ENCODE measurements at regions not wholly inside any gene's neighbourhood (a gene's known extent, or its start where the extent isn't known, plus 50 kb on each side); places are given as distances from the start of the nearest gene placed in this dataset.

DNA sequence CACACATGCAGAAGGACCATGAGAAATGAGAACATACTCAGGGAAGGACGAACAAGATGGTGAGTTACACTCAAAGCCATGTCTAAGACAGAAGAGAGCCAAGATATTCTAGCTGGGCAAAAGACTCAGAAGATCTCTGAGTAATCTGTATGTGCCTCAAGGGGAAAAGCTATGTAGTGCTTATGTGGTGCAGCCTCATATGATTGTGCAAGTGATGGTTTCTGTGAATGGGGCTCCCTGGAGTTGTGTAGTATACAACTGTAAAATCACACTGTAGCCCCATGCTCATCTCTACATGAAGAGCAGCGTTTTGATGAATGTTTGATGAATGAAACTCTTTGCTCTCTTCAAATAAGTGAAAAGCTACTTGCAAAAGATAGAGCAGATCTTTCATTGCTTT lies 57.5 kb downstream of the OSR1 start:
- no peak for DNase-seq

DNA sequence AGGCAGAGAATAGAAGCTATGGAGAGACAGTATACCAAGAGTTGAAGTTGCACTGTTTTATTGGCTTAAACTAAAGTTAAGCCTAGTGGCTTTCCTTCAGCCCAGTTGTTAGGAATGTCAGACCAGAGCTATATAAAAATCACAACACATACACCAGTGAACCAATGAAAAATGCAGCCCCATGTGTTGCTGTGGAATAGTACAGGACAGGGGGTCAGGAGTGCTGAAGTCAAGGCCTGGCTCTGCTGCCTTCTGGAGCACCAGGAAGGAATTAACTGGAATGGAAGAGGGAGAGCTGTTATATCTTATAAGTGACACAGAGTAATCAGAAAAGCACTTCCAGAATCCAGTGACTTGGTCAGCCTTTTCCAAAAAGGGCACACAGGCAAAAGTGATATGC lies 58.9 kb downstream of the OSR1 start:
- DNase-seq: no peak

DNA sequence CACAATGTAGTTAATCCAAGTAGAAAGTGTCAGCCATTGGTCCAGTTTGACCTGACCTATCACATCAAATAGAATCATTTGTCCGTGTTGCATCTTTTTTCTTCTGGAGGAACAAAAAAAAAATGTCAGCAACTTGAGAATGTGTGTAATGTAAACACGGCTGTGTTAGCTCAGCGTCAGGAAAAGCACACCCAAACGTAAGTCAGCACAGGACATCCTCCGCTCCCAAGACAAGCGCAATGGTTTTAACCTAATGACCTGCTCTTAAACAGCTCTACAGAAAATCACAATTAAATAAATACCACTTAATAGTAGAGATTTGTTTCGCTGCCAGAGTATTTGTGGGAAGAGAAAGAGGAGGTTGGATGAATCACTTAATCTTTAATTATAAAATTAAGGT lies 59.4 kb downstream of the OSR1 start:
- no peak for DNase-seq

DNA sequence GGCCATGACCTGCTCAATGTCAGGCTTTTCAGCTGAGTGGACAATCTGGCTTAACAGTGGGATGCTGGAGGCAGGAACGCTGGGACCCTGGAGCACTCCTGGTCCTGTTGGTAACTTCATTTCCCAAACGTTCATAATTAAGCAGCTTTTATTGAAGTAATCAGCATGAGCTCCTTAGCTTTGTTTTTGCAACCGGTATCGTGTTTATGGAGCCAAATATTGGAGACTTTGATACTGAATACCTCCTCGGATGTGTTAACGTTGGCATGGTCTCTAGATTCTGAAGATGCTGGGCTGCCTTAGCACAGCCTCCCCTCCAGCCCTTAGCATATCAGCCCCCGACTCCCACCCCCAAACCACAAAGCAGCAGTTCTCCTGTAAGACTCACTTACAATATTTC lies 60.7 kb downstream of the OSR1 start:
- DNase-seq: no peak

DNA sequence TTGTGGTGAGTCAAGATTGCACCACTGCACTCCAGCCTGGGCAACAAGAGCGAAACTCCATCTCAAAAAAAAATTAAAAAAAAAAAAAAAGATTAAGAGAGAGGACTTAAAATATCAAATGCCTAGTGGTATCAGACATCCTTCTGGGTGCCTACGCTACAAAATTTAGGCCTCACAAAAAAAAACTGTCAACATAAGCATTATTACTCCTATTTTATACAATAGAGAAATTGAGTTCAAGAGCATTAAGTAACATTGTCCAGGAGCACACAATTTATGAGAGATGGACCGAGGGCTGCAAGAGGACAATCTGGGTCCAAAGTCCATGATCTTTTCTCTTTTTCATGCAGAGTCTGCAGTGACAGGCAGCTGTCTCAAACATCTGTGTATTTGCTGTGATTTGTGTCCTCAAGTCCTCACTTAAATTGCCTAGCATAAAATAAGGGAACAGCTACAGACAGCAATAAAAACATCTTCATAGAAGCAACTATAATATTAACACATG lies 62.4 kb downstream of the OSR1 start:
- no peak for DNase-seq

- no peak for DNase-seq
These were observed 66.4 kb downstream of the OSR1 start for GRCh38 chr2:19292007-19292406.

DNA sequence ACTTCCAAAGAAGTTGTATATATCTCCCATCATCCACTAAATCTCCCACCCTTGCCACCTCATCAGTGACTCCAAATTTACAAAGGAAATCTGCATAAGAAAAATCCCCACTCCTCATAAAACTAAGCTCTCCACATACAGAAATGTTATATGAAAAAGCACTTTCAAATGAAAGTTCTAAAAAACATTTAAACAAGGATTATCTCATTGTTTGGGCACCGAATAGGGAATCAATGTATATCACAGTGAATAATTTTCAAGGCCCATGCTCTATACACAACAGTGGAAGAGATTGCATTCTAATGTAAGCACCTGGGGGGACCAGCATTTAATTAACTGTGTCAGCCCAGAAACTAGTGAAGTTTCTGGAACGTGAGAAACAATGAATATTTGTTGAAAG lies 70.1 kb downstream of the OSR1 start:
- no peak for DNase-seq

DNA sequence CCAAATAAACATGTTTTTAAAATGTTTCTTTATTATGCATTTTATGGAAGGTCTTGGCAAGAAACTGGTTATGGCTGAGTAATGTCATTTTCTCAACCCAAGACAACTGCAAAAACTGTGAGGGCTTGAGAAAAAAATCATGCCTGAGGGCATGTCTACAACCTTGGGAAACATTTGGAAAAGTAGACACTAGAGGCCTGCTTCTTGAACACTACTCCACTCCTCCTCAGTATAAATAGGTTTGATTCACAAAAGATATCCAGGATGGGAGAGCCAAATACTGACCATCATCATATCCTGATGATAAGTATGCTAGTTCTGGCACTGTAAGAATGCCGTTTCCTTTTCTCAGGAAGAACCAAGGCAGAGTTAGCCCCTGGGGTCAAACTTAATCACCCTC lies 71.1 kb downstream of the OSR1 start:
- no peak for DNase-seq

- no peak for DNase-seq
These were observed 76.1 kb downstream of the OSR1 start for GRCh38 chr2:19282305-19282704.

DNA sequence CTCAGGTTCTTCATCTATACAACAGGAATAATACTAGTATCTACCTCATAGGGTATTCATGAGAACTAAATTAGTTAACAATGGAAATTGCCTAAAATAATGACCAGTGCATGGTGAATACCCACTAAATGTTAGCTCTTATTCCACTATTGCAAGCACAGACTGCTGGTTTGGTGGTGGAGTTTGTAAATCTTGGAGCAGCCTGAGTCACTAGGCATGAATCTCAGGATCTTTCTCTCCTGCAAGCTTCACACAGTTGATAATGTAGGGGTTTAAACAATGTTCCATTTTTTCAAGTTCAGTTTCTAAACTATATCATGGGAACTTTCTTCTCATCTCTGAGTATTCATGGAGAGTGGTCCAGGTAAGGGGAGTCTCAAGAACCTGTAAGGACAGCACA lies 84.0 kb downstream of the OSR1 start:
- no peak for DNase-seq

DNA sequence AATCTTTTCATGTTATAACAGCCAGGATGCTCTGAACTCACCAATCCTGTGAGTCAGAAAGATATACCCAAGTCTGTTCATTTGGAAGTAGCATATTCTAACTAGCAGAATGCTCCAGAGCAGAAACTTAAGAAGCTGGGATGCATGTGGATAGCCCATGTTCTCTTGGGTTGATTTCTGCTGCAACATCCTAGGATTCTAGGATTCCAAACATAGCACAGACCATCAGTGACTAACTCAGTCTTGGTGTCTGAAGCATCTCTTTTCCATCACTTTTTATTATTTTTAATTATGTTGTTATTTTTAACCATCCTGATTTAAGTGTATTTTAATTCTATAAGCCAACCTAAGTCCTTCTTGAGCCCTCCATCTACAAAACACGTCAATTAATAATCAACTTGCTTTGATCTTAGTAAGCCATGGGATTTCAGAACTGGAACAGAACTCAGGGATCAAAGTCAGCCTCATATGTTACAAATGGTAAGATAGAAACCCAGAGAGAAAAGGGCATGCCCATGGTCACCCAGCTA lies 85.4 kb downstream of the OSR1 start:
- no peak for DNase-seq

DNA sequence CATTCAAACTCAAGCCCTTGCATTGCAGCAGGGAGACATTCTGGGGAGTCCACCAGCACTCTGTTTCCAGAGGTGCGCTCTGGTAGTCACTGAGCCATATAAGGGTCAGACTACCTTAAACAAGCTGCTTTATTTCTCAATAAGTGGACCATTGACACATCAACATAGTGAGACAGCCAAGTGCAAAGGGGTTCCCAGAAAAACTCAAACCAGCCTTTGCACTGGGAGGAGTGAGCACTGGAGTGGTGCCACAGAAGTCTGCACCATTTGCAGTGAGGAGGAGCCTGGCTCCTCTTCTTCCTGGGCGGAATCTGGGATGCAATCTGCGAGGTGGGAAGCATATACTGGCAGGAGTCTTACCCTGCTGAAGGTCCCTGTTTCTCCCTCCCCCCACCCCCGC lies 86.4 kb downstream of the OSR1 start:
- no peak for DNase-seq

GRCh38 chr2:19264852-19265251 lies 93.6 kb downstream of the OSR1 start:
- no peak for DNase-seq

DNA sequence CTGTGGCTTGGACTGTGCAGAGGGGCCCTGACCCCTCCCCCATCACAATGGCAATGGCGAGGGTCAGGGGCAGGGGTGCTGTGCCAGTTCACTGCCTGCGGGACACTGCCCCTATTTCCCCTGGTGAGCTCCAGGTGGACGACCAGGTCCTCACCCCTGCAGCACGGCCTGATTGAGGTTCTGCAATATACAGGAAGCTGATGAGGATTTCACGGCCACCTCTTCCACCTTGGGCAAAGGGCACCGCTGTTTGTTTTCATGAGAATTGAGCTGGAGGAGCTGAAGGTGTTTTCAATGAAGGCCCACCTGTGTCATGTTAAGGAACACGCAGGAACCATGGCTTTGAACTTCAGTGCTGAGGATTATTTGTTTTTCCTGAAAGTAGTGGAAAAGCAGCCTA lies 96.3 kb downstream of the OSR1 start:
- no peak for DNase-seq

GRCh38 chr2:19261061-19261460 lies 97.4 kb downstream of the OSR1 start:
- no peak for DNase-seq

- no peak for DNase-seq
These were observed 102.3 kb downstream of the OSR1 start for GRCh38 chr2:19256121-19256601.

GRCh38 chr2:19255481-19255880 lies 102.9 kb downstream of the OSR1 start:
- no peak for DNase-seq

GRCh38 chr2:19251554-19251953 lies 106.9 kb downstream of the OSR1 start:
- DNase-seq: no peak

- DNase-seq: no peak
These were observed 107.5 kb downstream of the OSR1 start for GRCh38 chr2:19250906-19251305.

DNA sequence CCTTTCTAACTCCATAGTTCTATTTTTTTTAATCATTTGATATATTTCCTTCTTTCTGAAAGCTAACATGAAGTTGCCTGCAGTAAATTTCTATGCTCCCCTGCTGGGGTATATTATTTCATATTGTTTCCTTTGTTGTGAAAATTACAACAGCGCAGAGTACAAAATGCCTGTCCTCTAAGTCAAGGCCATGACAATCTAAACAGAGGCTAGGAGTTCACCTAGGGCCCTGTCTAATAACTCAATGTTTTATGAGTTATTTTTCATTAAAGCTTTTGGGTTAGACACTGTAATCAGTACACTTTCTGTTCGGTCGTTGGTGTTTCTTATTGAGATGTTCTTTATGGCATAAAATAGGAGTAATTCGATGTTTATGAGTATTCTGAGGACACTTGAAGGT lies 111.2 kb downstream of the OSR1 start:
- no peak for DNase-seq

DNA sequence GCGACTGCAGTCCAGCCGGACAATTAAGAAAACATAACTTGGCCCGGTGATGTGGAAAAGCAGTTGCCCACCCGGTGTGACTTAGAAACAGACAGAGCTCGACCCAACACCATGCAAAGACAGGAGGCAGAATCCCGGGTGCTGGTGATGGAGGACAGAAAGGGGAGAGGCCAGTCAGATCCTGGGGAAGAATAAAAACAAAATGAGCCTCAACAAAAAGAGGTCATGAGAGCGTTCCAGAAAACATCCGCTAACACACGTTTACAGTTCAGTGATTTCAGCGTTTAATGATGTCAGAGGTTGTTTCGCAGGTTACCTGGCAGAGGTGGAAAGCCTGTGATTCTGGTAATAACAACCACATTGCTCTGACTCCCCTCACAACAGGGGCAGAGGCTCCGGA lies 111.9 kb downstream of the OSR1 start:
- no peak for DNase-seq

DNA sequence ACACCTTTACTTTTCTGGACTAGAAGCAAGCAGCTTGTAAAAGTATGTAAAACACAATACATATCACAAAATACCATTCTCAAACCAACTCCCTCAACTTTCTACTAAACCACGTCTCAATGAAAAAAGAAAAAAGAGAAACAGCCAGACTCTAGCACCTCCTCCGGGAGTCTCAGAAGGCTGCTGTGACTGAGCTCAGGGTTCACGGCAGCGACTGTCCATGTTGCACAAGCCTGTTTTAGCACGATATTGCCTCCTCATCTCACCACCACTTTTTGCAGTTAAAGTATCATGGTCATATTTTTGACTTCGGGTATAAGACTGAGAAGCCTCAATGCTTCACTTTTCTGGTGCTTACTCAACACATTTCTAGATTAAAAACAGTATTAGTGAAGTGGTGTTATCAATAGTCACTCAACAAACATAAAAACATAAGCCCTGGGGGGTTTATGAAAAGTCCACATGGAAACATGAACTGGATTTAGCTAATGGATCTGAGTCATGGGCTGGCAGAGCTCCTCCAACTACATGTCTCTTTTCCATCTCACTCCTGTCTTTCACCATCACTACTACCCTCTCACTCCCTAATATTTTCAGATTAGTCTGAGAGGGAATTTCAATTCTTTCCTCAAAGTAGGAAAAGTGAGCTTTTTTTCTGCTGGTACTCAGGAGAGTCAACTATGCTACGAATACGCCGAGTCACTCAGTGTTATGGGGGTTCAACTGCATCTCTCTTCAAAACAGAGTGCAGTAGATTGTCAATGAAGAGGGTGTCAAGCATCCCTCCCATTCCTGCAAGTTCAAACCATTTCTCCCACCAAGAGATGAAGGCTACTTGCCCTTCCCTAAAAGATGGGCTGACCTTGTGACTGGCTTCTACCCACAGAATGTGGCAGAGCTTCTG lies 113.7 kb downstream of the OSR1 start:
- DNase-seq: no peak

GRCh38 chr2:19238440-19239060 lies 119.9 kb downstream of the OSR1 start:
- DNase-seq: no peak

DNA sequence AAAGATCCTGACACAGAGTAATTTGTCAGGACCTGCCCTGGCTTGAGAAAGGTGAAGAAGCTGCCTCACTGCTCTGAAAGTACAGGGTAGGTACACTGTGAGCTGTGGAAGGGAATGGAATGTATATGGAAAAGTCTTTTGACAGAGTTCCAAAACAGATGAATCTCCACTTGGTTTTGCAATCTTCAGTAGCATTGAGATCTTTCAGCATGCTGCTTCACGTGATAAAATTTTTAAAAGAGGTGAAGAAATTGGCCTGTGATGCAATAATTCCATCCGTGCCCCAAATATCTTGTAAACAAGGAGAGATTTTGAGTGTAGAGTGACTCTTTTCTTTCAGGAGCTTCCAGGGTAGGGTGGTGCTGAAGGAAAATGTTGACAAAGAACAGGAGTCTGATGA lies 123.1 kb downstream of the OSR1 start:
- no peak for DNase-seq

Measured in NCI-H1436 (cell line).